T-helper 2 cell (primary cell): ENCODE measurements at regions not wholly inside any gene's neighbourhood (a gene's known extent, or its start where the extent isn't known, plus 50 kb on each side); places are given as distances from the start of the nearest gene placed in this dataset.

Source experiments
- DNase-seq, 5 experiments: peaks; one replicate each; pipeline versions ENCODE4 v3.0.0 to v3.0.0-alpha.2; 2012 to 2022

- DNase-seq, result no peak
These were observed 528.4 kb upstream of the RGMA start for GRCh38 chr15:93617443-93617842.

GRCh38 chr15:93614386-93615104 is 525.5 kb upstream of the RGMA start:
- DNase-seq, result no peak

- DNase-seq, result no peak
These were observed 524.4 kb upstream of the RGMA start for GRCh38 chr15:93613386-93613785.

- DNase-seq, result no peak
These were observed 523.9 kb upstream of the RGMA start for GRCh38 chr15:93612953-93613352.

GRCh38 chr15:93610944-93611343 is 521.9 kb upstream of the RGMA start:
- DNase-seq, result no peak

- no peak for DNase-seq
These were observed 519.7 kb upstream of the RGMA start for GRCh38 chr15:93608643-93609148.

- no peak for DNase-seq
These were observed 514.5 kb upstream of the RGMA start for GRCh38 chr15:93603550-93603949.

- DNase-seq, result no peak
These were observed 498.1 kb upstream of the RGMA start for GRCh38 chr15:93587059-93587521.

- no peak for DNase-seq
These were observed 496.0 kb upstream of the RGMA start for GRCh38 chr15:93585012-93585411.

- DNase-seq, result no peak
These were observed 495.0 kb upstream of the RGMA start for GRCh38 chr15:93583968-93584367.

GRCh38 chr15:93583552-93583951 is 494.5 kb upstream of the RGMA start:
- DNase-seq, result no peak

- no peak for DNase-seq
These were observed 481.5 kb upstream of the RGMA start for GRCh38 chr15:93570527-93570926.

- DNase-seq, result no peak
These were observed 477.8 kb upstream of the RGMA start for GRCh38 chr15:93566762-93567161.

- DNase-seq, result no peak
These were observed 476.2 kb upstream of the RGMA start for GRCh38 chr15:93565201-93565600.

GRCh38 chr15:93563218-93563617 is 474.2 kb upstream of the RGMA start:
- no peak for DNase-seq

- DNase-seq, result no peak
These were observed 473.5 kb upstream of the RGMA start for GRCh38 chr15:93562395-93563123.

GRCh38 chr15:93557696-93558095 is 468.7 kb upstream of the RGMA start:
- no peak for DNase-seq

GRCh38 chr15:93553167-93553935 is 464.3 kb upstream of the RGMA start:
- DNase-seq, result no peak

- DNase-seq, result no peak
These were observed 454.1 kb upstream of the RGMA start for GRCh38 chr15:93543093-93543492.

GRCh38 chr15:93527374-93528050 is 438.5 kb upstream of the RGMA start:
- DNase-seq, result no peak

GRCh38 chr15:93524432-93524831 is 435.4 kb upstream of the RGMA start:
- DNase-seq, result no peak

GRCh38 chr15:93523481-93523880 is 434.5 kb upstream of the RGMA start:
- DNase-seq, result no peak

- no peak for DNase-seq
These were observed 431.2 kb upstream of the RGMA start for GRCh38 chr15:93520206-93520605.
